Vagina (tissue), 2 donors: ENCODE measurements at regions not wholly inside any gene's neighbourhood (a gene's known extent, or its start where the extent isn't known, plus 50 kb on each side); places are given as distances from the start of the nearest gene placed in this dataset.

Experiments used
- POLR2AphosphoS5 ChIP-seq, 2 donors: sonication (generic); formaldehyde crosslinking; IDR thresholded peaks; one replicate each; pipeline ENCODE4 v1.9.0; 2017; ENCODE audit warnings: antibody characterized with exemption in 2 of 2, mild to moderate bottlenecking in 2 of 2, low read depth in 1 of 2; ENCODE audit not compliant: insufficient read depth in 1 of 2
- TF ChIP-seq, protein P1 (sequence below), 3 experiments: fragments of 450-650 bp in 2 of 3; fragments of 200-600 bp in 1 of 3; sonication (generic) in 1 of 3; IDR thresholded peaks; one replicate each; pipeline ENCODE4 v1.5.1; 2017 to 2019; ENCODE audit warnings: antibody characterized with exemption in 3 of 3, mild to moderate bottlenecking in 2 of 3, moderate library complexity in 2 of 3

GRCh38 chr2:15745350-15745749 is 153.7 kb downstream of the DDX1 start:
- TF ChIP-seq, protein P1, sequence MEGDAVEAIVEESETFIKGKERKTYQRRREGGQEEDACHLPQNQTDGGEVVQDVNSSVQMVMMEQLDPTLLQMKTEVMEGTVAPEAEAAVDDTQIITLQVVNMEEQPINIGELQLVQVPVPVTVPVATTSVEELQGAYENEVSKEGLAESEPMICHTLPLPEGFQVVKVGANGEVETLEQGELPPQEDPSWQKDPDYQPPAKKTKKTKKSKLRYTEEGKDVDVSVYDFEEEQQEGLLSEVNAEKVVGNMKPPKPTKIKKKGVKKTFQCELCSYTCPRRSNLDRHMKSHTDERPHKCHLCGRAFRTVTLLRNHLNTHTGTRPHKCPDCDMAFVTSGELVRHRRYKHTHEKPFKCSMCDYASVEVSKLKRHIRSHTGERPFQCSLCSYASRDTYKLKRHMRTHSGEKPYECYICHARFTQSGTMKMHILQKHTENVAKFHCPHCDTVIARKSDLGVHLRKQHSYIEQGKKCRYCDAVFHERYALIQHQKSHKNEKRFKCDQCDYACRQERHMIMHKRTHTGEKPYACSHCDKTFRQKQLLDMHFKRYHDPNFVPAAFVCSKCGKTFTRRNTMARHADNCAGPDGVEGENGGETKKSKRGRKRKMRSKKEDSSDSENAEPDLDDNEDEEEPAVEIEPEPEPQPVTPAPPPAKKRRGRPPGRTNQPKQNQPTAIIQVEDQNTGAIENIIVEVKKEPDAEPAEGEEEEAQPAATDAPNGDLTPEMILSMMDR (IDR thresholded peaks at IDR 0.05): no peak
- TF ChIP-seq POLR2AphosphoS5 (IDR thresholded peaks at IDR 0.05; ENCODE audit: insufficient read depth in 1 of 2, low read depth in 1 of 2): no peak
